ENCODE measurements at regions not wholly inside any gene's neighbourhood (a gene's known extent, or its start where the extent isn't known, plus 50 kb on each side); places are given as distances from the start of the nearest gene placed in this dataset.

- TF ChIP-seq CTCF (conservative IDR thresholded peaks at IDR 0.05; ENCODE audit: low read depth, low read length) (no peak), EZH2 (IDR thresholded peaks at IDR 0.05; ENCODE audit: borderline replicate concordance, low read depth, low read length, poor library complexity, severe bottlenecking) (no peak)
Measured at GRCh38 chr7:63012633-63013183, 985.9 kb upstream of the ZNF722 start.

All from A673 (cell line).